ENCODE measurements at regions not wholly inside any gene's neighbourhood (a gene's known extent, or its start where the extent isn't known, plus 50 kb on each side); places are given as distances from the start of the nearest gene placed in this dataset.

DNA sequence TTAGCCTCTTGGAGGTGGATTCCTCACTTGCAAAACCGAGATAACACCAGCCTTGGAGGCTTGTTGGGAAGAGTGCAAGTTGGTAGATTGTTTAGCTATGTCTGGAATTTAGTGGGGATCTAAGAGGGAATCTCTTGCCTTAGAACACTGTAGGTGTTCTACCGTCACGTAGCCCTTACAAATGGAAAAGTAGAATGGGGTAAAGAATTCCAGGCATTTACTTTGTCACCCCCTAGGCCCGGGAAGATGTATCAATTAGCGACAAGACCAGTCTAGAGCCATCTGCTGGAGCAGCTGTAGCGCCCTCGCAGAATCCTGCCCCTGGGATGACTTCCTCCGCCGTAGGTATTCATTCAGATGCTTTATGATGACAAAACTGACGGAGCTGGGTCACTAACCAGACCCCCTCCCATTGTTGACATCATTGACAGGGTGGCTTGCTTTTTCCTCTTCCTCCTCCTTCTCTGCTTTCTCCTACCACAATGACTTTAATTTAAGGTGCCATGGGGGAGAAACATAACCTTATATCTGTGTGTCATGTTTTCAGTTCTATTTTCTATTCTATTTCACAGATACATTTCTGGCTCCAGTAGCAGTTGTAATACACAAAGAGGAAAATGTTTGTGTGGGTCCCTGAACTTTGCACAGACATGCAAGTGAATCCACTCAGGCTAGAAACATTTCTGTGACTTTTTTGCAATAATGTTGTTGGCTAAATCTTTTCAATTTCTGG is 262.6 kb upstream of the LYZL1 start:
- Histone ChIP-seq H3F3A (replicated peaks; ENCODE audit: low read depth) (no peaks in the 10 kb centered on the region), H3K27ac (ENCODE audit: low read depth) (peak overlapping the region; percentile 18; the same call in 1 of the 2 replicates), H3K4me3 (no peak overlapping the region), H3K4me1 (ENCODE audit: insufficient read depth) (0 out of 2 replicates have a peak, but pooled peaks cover 12% of the 10 kb centered on the region), H2AFZ (no peak overlapping the region), H3K9me2 (ENCODE audit: insufficient read depth) (no peaks in the 10 kb centered on the region), H4K20me1 (replicated peaks; ENCODE audit: insufficient read depth) (no peaks in the 10 kb centered on the region), H3K36me3 (ENCODE audit: insufficient read depth) (no peaks in the 10 kb centered on the region), H3K4me2 (no peak overlapping the region), H3K27me3 (ENCODE audit: insufficient read depth) (no peaks in the 10 kb centered on the region), H3K79me2 (replicated peaks; ENCODE audit: insufficient read depth) (no peaks in the 10 kb centered on the region)
- Mint-ChIP-seq H3K4me3 (no peak overlapping the region; the same call in 2 of the 3 replicates), H3K27me3 (ENCODE audit: insufficient read depth, low read depth, poor library complexity) (peaks cover 9% of the 10 kb centered on the region), H3K9me3 (no peaks in the 10 kb centered on the region), H3K36me3 (ENCODE audit: low read depth) (no peaks in the 10 kb centered on the region), H3K27ac (no peak overlapping the region), H3K4me1 (peaks cover 8% of the 10 kb centered on the region; the same call in 2 of the 3 replicates)
- peak; percentile 92 for DNase-seq (ENCODE audit: low spot score)
- TF ChIP-seq JUNB (IDR thresholded peaks at IDR 0.05; ENCODE audit: unreplicated experiment) (no peak), CREB1 (CRISPR knock-in tag; IDR thresholded peaks at IDR 0.05; ENCODE audit: low read depth) (peak; percentile 61; the same call in 1 of the 2 replicates), POLR2AphosphoS5 (IDR thresholded peaks at IDR 0.05; ENCODE audit: low read depth) (0 out of 2 replicates have a peak, but pooled peaks have one; percentile 20), CTCF (conservative IDR thresholded peaks at IDR 0.05; ENCODE audit: low read depth in 2 of 2) (peak; percentile 31 to 44), EZH2 (IDR thresholded peaks at IDR 0.05; ENCODE audit: low read depth, unreplicated experiment) (no peak)
- TF ChIP-seq, protein P1, sequence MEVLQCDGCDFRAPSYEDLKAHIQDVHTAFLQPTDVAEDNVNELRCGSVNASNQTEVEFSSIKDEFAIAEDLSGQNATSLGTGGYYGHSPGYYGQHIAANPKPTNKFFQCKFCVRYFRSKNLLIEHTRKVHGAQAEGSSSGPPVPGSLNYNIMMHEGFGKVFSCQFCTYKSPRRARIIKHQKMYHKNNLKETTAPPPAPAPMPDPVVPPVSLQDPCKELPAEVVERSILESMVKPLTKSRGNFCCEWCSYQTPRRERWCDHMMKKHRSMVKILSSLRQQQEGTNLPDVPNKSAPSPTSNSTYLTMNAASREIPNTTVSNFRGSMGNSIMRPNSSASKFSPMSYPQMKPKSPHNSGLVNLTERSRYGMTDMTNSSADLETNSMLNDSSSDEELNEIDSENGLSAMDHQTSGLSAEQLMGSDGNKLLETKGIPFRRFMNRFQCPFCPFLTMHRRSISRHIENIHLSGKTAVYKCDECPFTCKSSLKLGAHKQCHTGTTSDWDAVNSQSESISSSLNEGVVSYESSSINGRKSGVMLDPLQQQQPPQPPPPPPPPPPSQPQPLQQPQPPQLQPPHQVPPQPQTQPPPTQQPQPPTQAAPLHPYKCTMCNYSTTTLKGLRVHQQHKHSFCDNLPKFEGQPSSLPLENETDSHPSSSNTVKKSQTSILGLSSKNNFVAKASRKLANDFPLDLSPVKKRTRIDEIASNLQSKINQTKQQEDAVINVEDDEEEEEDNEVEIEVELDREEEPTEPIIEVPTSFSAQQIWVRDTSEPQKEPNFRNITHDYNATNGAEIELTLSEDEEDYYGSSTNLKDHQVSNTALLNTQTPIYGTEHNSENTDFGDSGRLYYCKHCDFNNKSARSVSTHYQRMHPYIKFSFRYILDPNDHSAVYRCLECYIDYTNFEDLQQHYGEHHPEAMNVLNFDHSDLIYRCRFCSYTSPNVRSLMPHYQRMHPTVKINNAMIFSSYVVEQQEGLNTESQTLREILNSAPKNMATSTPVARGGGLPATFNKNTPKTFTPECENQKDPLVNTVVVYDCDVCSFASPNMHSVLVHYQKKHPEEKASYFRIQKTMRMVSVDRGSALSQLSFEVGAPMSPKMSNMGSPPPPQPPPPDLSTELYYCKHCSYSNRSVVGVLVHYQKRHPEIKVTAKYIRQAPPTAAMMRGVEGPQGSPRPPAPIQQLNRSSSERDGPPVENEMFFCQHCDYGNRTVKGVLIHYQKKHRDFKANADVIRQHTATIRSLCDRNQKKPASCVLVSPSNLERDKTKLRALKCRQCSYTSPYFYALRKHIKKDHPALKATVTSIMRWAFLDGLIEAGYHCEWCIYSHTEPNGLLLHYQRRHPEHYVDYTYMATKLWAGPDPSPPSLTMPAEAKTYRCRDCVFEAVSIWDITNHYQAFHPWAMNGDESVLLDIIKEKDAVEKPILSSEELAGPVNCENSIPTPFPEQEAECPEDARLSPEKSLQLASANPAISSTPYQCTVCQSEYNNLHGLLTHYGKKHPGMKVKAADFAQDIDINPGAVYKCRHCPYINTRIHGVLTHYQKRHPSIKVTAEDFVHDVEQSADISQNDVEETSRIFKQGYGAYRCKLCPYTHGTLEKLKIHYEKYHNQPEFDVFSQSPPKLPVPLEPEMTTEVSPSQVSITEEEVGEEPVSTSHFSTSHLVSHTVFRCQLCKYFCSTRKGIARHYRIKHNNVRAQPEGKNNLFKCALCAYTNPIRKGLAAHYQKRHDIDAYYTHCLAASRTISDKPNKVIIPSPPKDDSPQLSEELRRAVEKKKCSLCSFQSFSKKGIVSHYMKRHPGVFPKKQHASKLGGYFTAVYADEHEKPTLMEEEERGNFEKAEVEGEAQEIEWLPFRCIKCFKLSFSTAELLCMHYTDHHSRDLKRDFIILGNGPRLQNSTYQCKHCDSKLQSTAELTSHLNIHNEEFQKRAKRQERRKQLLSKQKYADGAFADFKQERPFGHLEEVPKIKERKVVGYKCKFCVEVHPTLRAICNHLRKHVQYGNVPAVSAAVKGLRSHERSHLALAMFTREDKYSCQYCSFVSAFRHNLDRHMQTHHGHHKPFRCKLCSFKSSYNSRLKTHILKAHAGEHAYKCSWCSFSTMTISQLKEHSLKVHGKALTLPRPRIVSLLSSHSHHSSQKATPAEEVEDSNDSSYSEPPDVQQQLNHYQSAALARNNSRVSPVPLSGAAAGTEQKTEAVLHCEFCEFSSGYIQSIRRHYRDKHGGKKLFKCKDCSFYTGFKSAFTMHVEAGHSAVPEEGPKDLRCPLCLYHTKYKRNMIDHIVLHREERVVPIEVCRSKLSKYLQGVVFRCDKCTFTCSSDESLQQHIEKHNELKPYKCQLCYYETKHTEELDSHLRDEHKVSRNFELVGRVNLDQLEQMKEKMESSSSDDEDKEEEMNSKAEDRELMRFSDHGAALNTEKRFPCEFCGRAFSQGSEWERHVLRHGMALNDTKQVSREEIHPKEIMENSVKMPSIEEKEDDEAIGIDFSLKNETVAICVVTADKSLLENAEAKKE (CRISPR knock-in tag; IDR thresholded peaks at IDR 0.05), result peak; percentile 73; the same call in 1 of the 2 replicates
- peak; percentile 93 for ATAC-seq

Data from GM23338 (cell line).